ENCODE measurements at regions not wholly inside any gene's neighbourhood (a gene's known extent, or its start where the extent isn't known, plus 50 kb on each side); places are given as distances from the start of the nearest gene placed in this dataset.

- DNase-seq, result no peak
Measured at GRCh38 chr2:166550923-166551322, 56.9 kb upstream of the SCN7A start.

- no peak for DNase-seq
Measured at GRCh38 chr2:166545473-166545872, 51.4 kb upstream of the SCN7A start.
